HG03442 (cell line): ENCODE measurements at regions not wholly inside any gene's neighbourhood (a gene's known extent, or its start where the extent isn't known, plus 50 kb on each side); places are given as distances from the start of the nearest gene placed in this dataset.
"Not testable (repeated sequence)": the region's sequence is repeated elsewhere in the genome, so short reads cannot be mapped to it uniquely, and the experiment has no call there.

ENCODE experiments used
- ATAC-seq: cut with Tn5 transposase; IDR thresholded peaks from one replicate; pipeline ENCODE4 v1.9.1; 2021; ENCODE audit warnings: mild to moderate bottlenecking, moderate library complexity; ENCODE audit not compliant: unreplicated experiment

GRCh38 chr2:38451778-38452177 lies 74.7 kb upstream of the ATL2 start:
- ATAC-seq, result not testable (repeated sequence)

- no peak for ATAC-seq
Observed at GRCh38 chr2:38450509-38450908, 73.4 kb upstream of the ATL2 start.

GRCh38 chr2:38448692-38449410 lies 71.8 kb upstream of the ATL2 start:
- ATAC-seq, result no peak

- no peak for ATAC-seq
Observed at GRCh38 chr2:38446906-38447561, 70.0 kb upstream of the ATL2 start.

GRCh38 chr2:38446418-38446817 lies 69.3 kb upstream of the ATL2 start:
- ATAC-seq, result no peak

GRCh38 chr2:38444247-38444646 lies 67.2 kb upstream of the ATL2 start:
- ATAC-seq, result no peak

GRCh38 chr2:38442643-38443541 lies 65.8 kb upstream of the ATL2 start:
- no peak for ATAC-seq

GRCh38 chr2:38441346-38441745 lies 64.3 kb upstream of the ATL2 start:
- no peak for ATAC-seq

GRCh38 chr2:38440655-38441054 lies 63.6 kb upstream of the ATL2 start:
- no peak for ATAC-seq

- no peak for ATAC-seq
Observed at GRCh38 chr2:38439863-38440262, 62.8 kb upstream of the ATL2 start.

- peak; percentile 71 for ATAC-seq
Observed at GRCh38 chr2:38438883-38439612, 62.0 kb upstream of the ATL2 start.

- ATAC-seq, result no peak
Observed at GRCh38 chr2:38438133-38438882, 61.2 kb upstream of the ATL2 start.

GRCh38 chr2:38436227-38436664 lies 59.2 kb upstream of the ATL2 start:
- no peak for ATAC-seq

- ATAC-seq, result no peak
Observed at GRCh38 chr2:38435775-38436174, 58.7 kb upstream of the ATL2 start.

- no peak for ATAC-seq
Observed at GRCh38 chr2:38434595-38434994, 57.5 kb upstream of the ATL2 start.

GRCh38 chr2:38433607-38433975 lies 56.5 kb upstream of the ATL2 start:
- ATAC-seq, result no peak

- ATAC-seq, result no peak
Observed at GRCh38 chr2:38432820-38433606, 55.9 kb upstream of the ATL2 start.

- ATAC-seq, result no peak
Observed at GRCh38 chr2:38430597-38431207, 53.6 kb upstream of the ATL2 start.

GRCh38 chr2:38430196-38430595 lies 53.1 kb upstream of the ATL2 start:
- ATAC-seq, result no peak
